Neural crest cell (in vitro differentiated cells): ENCODE measurements at regions not wholly inside any gene's neighbourhood (a gene's known extent, or its start where the extent isn't known, plus 50 kb on each side); places are given as distances from the start of the nearest gene placed in this dataset.
"Not testable (repeated sequence)": the region's sequence is repeated elsewhere in the genome, so short reads cannot be mapped to it uniquely, and the experiment has no call there.

ENCODE experiments used
- DNase-seq: peaks from one replicate; pipeline ENCODE4 v3.0.0; 2021; ENCODE audit warnings: low read depth, mixed read lengths, low spot score
- H3K27ac Mint-ChIP-seq: one replicate; pipeline ENCODE4 v1.8.0; 2021; ENCODE audit warnings: mild to moderate bottlenecking, mixed read lengths; ENCODE audit not compliant: unreplicated experiment
- H3K27me3 Mint-ChIP-seq: 2 replicates; pipeline ENCODE4 v1.8.0; 2021; ENCODE audit warnings: low read depth, mild to moderate bottlenecking, mixed read lengths
- H3K36me3 Mint-ChIP-seq: 2 replicates; pipeline ENCODE4 v1.8.0; 2021; ENCODE audit warnings: low read depth, mild to moderate bottlenecking, mixed read lengths
- H3K4me1 Mint-ChIP-seq: 2 replicates; pipeline ENCODE4 v1.8.0; 2021; ENCODE audit warnings: mixed read lengths
- H3K4me3 Mint-ChIP-seq: one replicate; pipeline ENCODE4 v1.8.0; 2021; ENCODE audit warnings: mild to moderate bottlenecking, mixed read lengths
- H3K9me3 Mint-ChIP-seq: 2 replicates; pipeline ENCODE4 v1.8.0; 2021; ENCODE audit warnings: mixed read lengths
- CTCF ChIP-seq: fragments of 200-600 bp; sonication (generic); conservative IDR thresholded peaks from 2 replicates; pipeline ENCODE4 v1.5.0; 2021; ENCODE audit warnings: antibody characterized with exemption, mild to moderate bottlenecking

DNA sequence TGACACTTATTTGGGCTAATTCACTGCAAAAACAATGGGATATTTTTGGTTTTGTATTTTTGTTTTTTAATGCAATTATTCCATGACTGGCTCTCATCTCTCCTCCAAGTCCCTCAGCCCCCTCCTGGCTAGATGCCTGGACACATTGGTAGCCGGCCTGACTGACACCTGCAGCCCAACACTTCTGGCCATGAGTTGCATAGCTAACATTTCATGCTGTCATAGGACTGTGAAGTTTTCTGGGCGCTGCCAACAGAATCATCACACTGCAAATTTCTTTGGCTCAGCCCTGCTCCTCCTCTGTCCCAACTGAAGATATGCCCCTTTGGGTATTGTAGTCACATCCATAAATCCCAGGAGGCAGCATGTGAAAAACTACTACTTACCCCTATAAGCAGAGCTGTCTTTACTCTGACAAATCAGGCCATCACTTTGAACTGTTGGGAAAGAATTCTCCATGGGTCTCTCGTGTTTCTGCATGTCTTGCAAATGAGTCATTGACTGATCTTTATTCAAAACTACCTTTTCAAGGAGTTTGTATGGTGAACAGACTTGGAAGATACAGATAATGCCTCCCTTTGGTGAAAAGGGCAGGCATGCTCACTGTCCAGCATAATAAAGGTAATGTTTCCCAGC lies 126.7 kb upstream of the LGR5 start:
- Mint-ChIP-seq H3K4me1 (peaks cover 39% of the 10 kb centered on the region), H3K27ac (no peak overlapping the region), H3K27me3 (no peaks in the 10 kb centered on the region), H3K9me3 (peaks cover 2% of the 10 kb centered on the region), H3K36me3 (peaks cover 6% of the 10 kb centered on the region), H3K4me3 (no peak overlapping the region)
- no peak for DNase-seq
- TF ChIP-seq CTCF, result no peak

GRCh38 chr12:71311611-71312010 lies 128.0 kb upstream of the LGR5 start:
- not testable (repeated sequence) for H3K36me3 Mint-ChIP-seq, H3K9me3 Mint-ChIP-seq, H3K27ac Mint-ChIP-seq, H3K4me3 Mint-ChIP-seq, H3K27me3 Mint-ChIP-seq, DNase-seq
- H3K4me1 Mint-ChIP-seq, result peaks cover 44% of the 10 kb centered on the region

DNA sequence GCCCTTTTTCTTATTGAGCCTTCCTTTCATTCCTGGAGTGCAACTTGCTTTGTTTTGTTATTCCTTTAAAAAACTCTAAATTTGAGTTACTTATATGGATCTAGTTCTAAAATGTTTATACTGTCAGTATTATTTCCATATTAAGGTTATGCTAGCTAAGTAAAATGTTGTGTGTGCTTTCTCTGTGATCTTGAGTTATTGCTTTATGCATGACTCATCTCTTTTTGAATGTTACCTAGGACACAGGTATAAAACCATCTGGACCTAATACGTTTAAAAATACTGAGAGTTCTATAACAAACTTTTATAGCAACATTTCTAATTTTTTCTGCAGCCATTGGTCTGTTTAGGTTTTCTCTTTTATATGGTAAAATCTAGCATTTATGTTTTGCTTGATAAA lies 132.8 kb upstream of the LGR5 start:
- H3K4me3 Mint-ChIP-seq, result no peak overlapping the region
- TF ChIP-seq CTCF, result no peak
- peaks cover 3% of the 10 kb centered on the region for H3K9me3 Mint-ChIP-seq
- no peak for DNase-seq
- H3K36me3 Mint-ChIP-seq, result no peaks in the 10 kb centered on the region
- H3K4me1 Mint-ChIP-seq, result peaks cover 44% of the 10 kb centered on the region
- H3K27me3 Mint-ChIP-seq, result no peaks in the 10 kb centered on the region
- H3K27ac Mint-ChIP-seq, result no peak overlapping the region

GRCh38 chr12:71304306-71304705 lies 135.3 kb upstream of the LGR5 start:
- no peaks in the 10 kb centered on the region for H3K36me3 Mint-ChIP-seq
- H3K4me1 Mint-ChIP-seq, result peaks cover 29% of the 10 kb centered on the region
- H3K27me3 Mint-ChIP-seq, result no peaks in the 10 kb centered on the region
- H3K4me3 Mint-ChIP-seq, result no peak overlapping the region
- H3K27ac Mint-ChIP-seq, result no peak overlapping the region
- DNase-seq, result no peak
- no peak for TF ChIP-seq CTCF
- peaks cover 3% of the 10 kb centered on the region for H3K9me3 Mint-ChIP-seq

DNA sequence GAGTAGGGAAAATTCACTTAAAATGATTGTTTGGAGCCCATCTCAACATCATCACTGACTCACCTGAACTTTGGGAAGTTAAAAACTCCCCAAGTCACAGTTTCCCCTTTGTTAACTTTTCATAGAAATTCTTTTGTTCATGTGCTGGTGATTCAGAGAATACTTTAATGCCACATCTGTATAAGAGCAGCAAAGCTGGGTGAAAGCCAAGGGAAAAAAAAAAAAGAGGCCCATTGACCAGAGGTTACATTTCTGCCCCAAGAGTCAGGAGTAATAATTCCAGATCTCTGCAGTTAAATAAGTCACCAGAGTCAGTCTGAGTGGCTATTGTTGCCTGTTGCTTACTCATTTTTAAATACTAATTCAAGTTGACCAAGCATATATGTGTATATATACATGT lies 136.4 kb upstream of the LGR5 start:
- no peak overlapping the region for H3K4me3 Mint-ChIP-seq
- H3K27ac Mint-ChIP-seq, result no peak overlapping the region
- H3K27me3 Mint-ChIP-seq, result no peaks in the 10 kb centered on the region
- H3K36me3 Mint-ChIP-seq, result no peaks in the 10 kb centered on the region
- no peak for TF ChIP-seq CTCF
- DNase-seq, result no peak
- H3K4me1 Mint-ChIP-seq, result peaks cover 18% of the 10 kb centered on the region
- H3K9me3 Mint-ChIP-seq, result peaks cover 3% of the 10 kb centered on the region

DNA sequence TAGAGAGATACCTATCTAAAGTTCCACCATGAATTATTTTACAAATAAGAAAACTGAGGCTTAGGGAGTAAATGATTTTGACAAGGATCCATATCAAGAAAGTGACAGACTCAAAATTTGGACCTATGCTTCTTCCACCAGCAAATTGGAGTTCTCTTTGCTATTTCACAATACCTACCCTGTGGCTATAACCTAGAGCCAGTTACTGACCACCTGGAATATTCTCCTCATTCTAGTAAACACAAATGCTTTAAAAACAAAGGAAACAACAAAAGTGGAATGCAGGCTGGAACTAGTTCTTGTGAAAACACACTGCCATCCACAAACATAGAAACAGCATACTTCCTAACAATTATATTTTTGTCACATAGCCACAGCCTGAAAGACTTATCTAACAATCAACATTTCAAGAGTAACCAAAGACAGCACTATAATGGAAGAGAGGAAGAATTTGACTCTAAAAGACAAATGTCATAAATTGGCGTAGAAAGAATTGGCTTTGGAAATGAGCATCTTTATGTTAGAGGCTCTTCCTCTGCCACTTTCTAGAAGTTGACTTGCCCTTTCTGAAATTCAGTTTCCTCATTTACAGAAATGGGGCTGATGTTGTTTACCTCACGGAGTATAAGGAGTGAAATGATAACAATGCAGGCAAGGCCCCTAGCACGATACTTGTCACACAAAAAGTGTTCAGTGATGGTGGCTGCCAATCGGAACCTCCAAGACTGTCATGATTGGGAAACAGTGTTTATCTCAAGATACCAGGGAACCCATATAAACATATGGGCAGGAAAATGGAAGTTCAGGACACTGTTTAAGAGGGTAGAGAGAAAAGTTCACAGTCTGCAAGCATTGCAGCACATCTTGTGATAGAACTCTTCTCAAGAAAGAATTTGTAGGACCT lies 138.6 kb upstream of the LGR5 start:
- peaks cover 1% of the 10 kb centered on the region for H3K9me3 Mint-ChIP-seq
- no peak overlapping the region for H3K4me3 Mint-ChIP-seq
- no peak for TF ChIP-seq CTCF
- no peak for DNase-seq
- H3K4me1 Mint-ChIP-seq, result peaks cover 10% of the 10 kb centered on the region
- no peaks in the 10 kb centered on the region for H3K27me3 Mint-ChIP-seq
- no peak overlapping the region for H3K27ac Mint-ChIP-seq
- H3K36me3 Mint-ChIP-seq, result no peaks in the 10 kb centered on the region
